Thoracic aorta (tissue), 2 donors: ENCODE measurements at regions not wholly inside any gene's neighbourhood (a gene's known extent, or its start where the extent isn't known, plus 50 kb on each side); places are given as distances from the start of the nearest gene placed in this dataset.

Experiments used
- ATAC-seq: fragments of 150-250 bp; one replicate; pipeline ENCODE4 v1.8.0; 2017; ENCODE audit warnings: low read depth; ENCODE audit not compliant: insufficient number of reproducible peaks, low FRiP score
- DNase-seq: peaks from one replicate; pipeline ENCODE4 v3.0.0-alpha.2; 2020; ENCODE audit warnings: low spot score
- H3K27ac ChIP-seq, 2 donors: fragments of 200-600 bp; sonication (generic); 1 replicate in 1 of 2; 2 replicates in 1 of 2; pipeline ENCODE4 v1.5.1; 2016; ENCODE audit warnings: mild to moderate bottlenecking in 2 of 2, moderate library complexity in 2 of 2
- H3K27me3 ChIP-seq: fragments of 200-600 bp; sonication (generic); replicated peaks from 2 replicates; pipeline ENCODE4 v1.6.0; 2016; ENCODE audit warnings: mild to moderate bottlenecking; ENCODE audit not compliant: insufficient read depth
- H3K36me3 ChIP-seq: fragments of 200-600 bp; sonication (generic); one replicate; pipeline ENCODE4 v1.5.1; 2016
- H3K4me1 ChIP-seq, 2 donors: fragments of 200-600 bp; sonication (generic); 1 replicate in 1 of 2; 2 replicates in 1 of 2; pipeline versions ENCODE4 v1.5.1 to v1.6.0; 2016; ENCODE audit warnings: low read depth in 2 of 2, mild to moderate bottlenecking in 1 of 2; ENCODE audit not compliant: control insufficient read depth in 1 of 2
- H3K4me3 ChIP-seq: fragments of 200-600 bp; sonication (generic); 2 replicates; pipeline ENCODE4 v1.5.1; 2016; ENCODE audit warnings: mild to moderate bottlenecking
- H3K9me3 ChIP-seq: fragments of 200-600 bp; sonication (generic); 2 replicates; pipeline ENCODE4 v1.5.1; 2016
- CTCF ChIP-seq: fragments of 200-600 bp; sonication (generic); IDR thresholded peaks from one replicate; pipeline ENCODE4 v1.5.1; 2019; ENCODE audit warnings: antibody characterized with exemption

- Histone ChIP-seq H3K4me3 (no peak overlapping the region), H3K9me3 (no peaks in the 10 kb centered on the region), H3K4me1 (no peaks in the 10 kb centered on the region), H3K36me3 (no peaks in the 10 kb centered on the region), H3K27me3 (no peaks in the 10 kb centered on the region), H3K27ac (no peak overlapping the region)
- ATAC-seq (no peak), DNase-seq (no peak)
- no peak for TF ChIP-seq CTCF
Observed at GRCh38 chr18:8498905-8499304, 110.3 kb upstream of the RAB12 start.

GRCh38 chr18:8499810-8500675, 109.2 kb upstream of the RAB12 start:
- H3K27ac ChIP-seq, result no peak overlapping the region
- DNase-seq (no peak), ATAC-seq (no peak)
- no peak for TF ChIP-seq CTCF
- H3K4me3 ChIP-seq, result no peak overlapping the region
- no peaks in the 10 kb centered on the region for H3K36me3 ChIP-seq
- no peaks in the 10 kb centered on the region for H3K9me3 ChIP-seq
- H3K4me1 ChIP-seq, result no peaks in the 10 kb centered on the region
- no peaks in the 10 kb centered on the region for H3K27me3 ChIP-seq

GRCh38 chr18:8501044-8501443, 108.2 kb upstream of the RAB12 start:
- no peak overlapping the region for H3K4me3 ChIP-seq

GRCh38 chr18:8503248-8503647, 106.0 kb upstream of the RAB12 start:
- TF ChIP-seq CTCF, result no peak
- no peaks in the 10 kb centered on the region for H3K27me3 ChIP-seq
- no peak overlapping the region for H3K27ac ChIP-seq
- H3K36me3 ChIP-seq, result no peaks in the 10 kb centered on the region
- no peaks in the 10 kb centered on the region for H3K9me3 ChIP-seq
- DNase-seq, result no peak
- no peak overlapping the region for H3K4me3 ChIP-seq
- H3K4me1 ChIP-seq, result no peaks in the 10 kb centered on the region
- ATAC-seq, result no peak

More at GRCh38 chr18:8501044-8501443, 108.2 kb upstream of the RAB12 start:
- ATAC-seq (no peak), DNase-seq (no peak)
- no peak for TF ChIP-seq CTCF
- no peak overlapping the region for H3K27ac ChIP-seq
- no peaks in the 10 kb centered on the region for H3K36me3 ChIP-seq
- H3K27me3 ChIP-seq, result no peaks in the 10 kb centered on the region
- no peaks in the 10 kb centered on the region for H3K9me3 ChIP-seq
- H3K4me1 ChIP-seq, result no peaks in the 10 kb centered on the region

- Histone ChIP-seq H3K9me3 (no peaks in the 10 kb centered on the region), H3K4me3 (no peak overlapping the region), H3K36me3 (no peaks in the 10 kb centered on the region), H3K27me3 (no peaks in the 10 kb centered on the region), H3K27ac (no peak overlapping the region), H3K4me1 (no peaks in the 10 kb centered on the region)
- no peak for TF ChIP-seq CTCF
- DNase-seq, result no peak
- ATAC-seq, result no peak
Observed at GRCh38 chr18:8504424-8504823, 104.8 kb upstream of the RAB12 start.
